ENCODE measurements at regions not wholly inside any gene's neighbourhood (a gene's known extent, or its start where the extent isn't known, plus 50 kb on each side); places are given as distances from the start of the nearest gene placed in this dataset.

DNA sequence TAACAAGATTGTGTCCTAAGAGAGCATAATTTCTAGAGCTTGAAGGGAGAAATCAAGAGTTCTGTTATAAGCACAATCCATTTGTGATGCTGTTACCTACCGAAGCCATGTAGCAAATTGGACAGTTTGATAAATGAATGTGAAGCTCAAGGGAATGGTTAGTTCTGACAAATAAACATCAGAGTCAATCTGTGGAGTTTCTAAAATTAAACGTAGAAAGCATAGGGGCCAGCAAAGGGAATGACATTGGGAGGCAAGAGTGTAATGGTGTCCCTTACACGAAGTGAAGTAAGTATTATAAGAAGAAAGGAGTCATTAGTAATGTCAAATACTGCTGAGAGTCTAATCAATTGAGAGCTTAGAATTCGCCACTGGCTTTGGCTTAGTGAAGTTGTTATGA, 200.2 kb upstream of the SLITRK1 start:
- Histone ChIP-seq H3K27me3 (replicated peaks in 1 of 4; ENCODE audit: control extremely low read depth in 1 of 4, control insufficient read depth in 3 of 4, insufficient read depth in 4 of 4, low read length in 3 of 4) (no peaks in the 10 kb centered on the region), H4K20me1 (ENCODE audit: control insufficient read depth, insufficient read depth, low read length, poor library complexity, severe bottlenecking) (no peaks in the 10 kb centered on the region), H3K27ac (ENCODE audit: low read length in 2 of 2) (no peak overlapping the region), H3K4me2 (replicated peaks; ENCODE audit: low read depth, low read length, poor library complexity, severe bottlenecking) (no peak overlapping the region), H3K4me1 (ENCODE audit: control insufficient read depth in 2 of 2, insufficient read depth in 2 of 2, low read length in 2 of 2) (no peaks in the 10 kb centered on the region), H2AFZ (ENCODE audit: insufficient read depth, low read depth, low read length, poor library complexity, severe bottlenecking) (no peak overlapping the region), H3K9ac (ENCODE audit: low read length) (no peak overlapping the region), H3K4me3 (ENCODE audit: control extremely low read depth in 1 of 5, extremely low read depth in 1 of 5, insufficient read depth in 1 of 5, low read depth in 2 of 5, low read length in 4 of 5) (no peak overlapping the region), H3K9me3 (ENCODE audit: control extremely low read depth in 1 of 3, control insufficient read depth in 2 of 3, insufficient read depth in 1 of 3, low read length in 2 of 3) (peaks cover 0 to 12% (median 0%) of the 10 kb centered on the region in 3 donors), H3K36me3 (replicated peaks in 1 of 2; ENCODE audit: control extremely low read depth in 1 of 2, control insufficient read depth in 1 of 2, extremely low read depth in 1 of 2, insufficient read depth in 2 of 2, low read length in 1 of 2) (no peaks in the 10 kb centered on the region), H3K79me2 (ENCODE audit: control insufficient read depth, insufficient read depth, low read length) (no peaks in the 10 kb centered on the region)
- ATAC-seq (ENCODE audit: low read depth) (no peak), DNase-seq (no peak)
- no peaks in the 10 kb centered on the region for H3K4me1 Mint-ChIP-seq
- H3K9me3 Mint-ChIP-seq (ENCODE audit: insufficient read depth), result no peaks in the 10 kb centered on the region
- TF ChIP-seq, protein P1, sequence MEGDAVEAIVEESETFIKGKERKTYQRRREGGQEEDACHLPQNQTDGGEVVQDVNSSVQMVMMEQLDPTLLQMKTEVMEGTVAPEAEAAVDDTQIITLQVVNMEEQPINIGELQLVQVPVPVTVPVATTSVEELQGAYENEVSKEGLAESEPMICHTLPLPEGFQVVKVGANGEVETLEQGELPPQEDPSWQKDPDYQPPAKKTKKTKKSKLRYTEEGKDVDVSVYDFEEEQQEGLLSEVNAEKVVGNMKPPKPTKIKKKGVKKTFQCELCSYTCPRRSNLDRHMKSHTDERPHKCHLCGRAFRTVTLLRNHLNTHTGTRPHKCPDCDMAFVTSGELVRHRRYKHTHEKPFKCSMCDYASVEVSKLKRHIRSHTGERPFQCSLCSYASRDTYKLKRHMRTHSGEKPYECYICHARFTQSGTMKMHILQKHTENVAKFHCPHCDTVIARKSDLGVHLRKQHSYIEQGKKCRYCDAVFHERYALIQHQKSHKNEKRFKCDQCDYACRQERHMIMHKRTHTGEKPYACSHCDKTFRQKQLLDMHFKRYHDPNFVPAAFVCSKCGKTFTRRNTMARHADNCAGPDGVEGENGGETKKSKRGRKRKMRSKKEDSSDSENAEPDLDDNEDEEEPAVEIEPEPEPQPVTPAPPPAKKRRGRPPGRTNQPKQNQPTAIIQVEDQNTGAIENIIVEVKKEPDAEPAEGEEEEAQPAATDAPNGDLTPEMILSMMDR (IDR thresholded peaks at IDR 0.05), result no peak
- TF ChIP-seq EZH2 (IDR thresholded peaks at IDR 0.05; ENCODE audit: borderline replicate concordance, insufficient read depth, low read depth, low read length, poor library complexity, severe bottlenecking), result no peak
- 85% methylated on average over 4 of the region's 4 CpGs for WGBS (ENCODE audit: insufficient coverage)
- H3K27me3 Mint-ChIP-seq, result no peaks in the 10 kb centered on the region
- ChIA-PET CTCF (no interaction called here), POLR2A (no interaction called here)
- H3K27ac Mint-ChIP-seq, result no peak overlapping the region
- intact Hi-C loops (cut with micrococcal nuclease), result no loop called here
- H3K4me3 Mint-ChIP-seq, result no peak overlapping the region

DNA sequence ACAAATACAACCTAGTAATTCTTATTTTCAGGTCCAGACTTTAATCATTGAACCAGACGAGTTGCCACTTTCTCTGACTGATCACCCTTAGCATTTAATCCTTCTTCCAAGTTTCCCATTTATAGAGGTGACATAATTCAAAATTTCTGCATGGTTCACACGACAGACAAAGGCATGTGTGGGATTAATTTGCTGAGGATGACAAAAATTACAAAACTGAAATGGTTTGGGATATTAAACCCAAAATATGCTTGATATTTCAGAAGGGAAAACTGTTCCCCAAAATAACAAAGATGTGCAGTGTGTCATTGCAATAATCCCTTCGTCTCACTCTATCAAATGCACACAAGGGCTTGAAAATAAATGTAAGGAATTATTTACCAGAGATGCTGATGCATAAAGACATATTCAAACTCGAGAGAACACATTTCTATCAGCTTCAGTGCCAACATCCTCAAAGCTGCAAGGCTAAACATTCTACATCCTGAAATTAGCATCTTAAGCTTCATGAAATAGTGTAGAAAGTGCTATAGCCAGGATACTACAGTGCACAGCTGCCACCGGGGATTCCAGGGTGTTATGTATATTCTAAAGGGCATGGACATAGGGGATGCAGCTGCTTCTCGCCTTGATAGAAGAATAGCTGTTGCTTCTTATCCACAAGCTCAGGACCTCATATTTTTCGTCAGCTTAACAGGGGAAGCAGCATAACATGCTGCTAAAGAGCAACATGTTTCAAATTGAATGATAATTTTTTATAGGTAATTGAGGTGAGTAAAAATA, 198.7 kb upstream of the SLITRK1 start:
- no peak overlapping the region for H2AFZ ChIP-seq (ENCODE audit: insufficient read depth, low read depth, low read length, poor library complexity, severe bottlenecking)
- Mint-ChIP-seq H3K27me3 (no peaks in the 10 kb centered on the region), H3K9me3 (ENCODE audit: insufficient read depth) (no peaks in the 10 kb centered on the region), H3K27ac (no peak overlapping the region), H3K4me1 (no peaks in the 10 kb centered on the region), H3K4me3 (no peak overlapping the region)
- peaks cover 0 to 6% (median 0%) of the 10 kb centered on the region in 3 donors for H3K9me3 ChIP-seq (ENCODE audit: control extremely low read depth in 1 of 3, control insufficient read depth in 2 of 3, insufficient read depth in 1 of 3, low read length in 2 of 3)
- no peaks in the 10 kb centered on the region for H3K27me3 ChIP-seq (replicated peaks in 1 of 4; ENCODE audit: control extremely low read depth in 1 of 4, control insufficient read depth in 3 of 4, insufficient read depth in 4 of 4, low read length in 3 of 4)
- no CpG with 5 or more reads among the region's 7 CpGs for WGBS (ENCODE audit: insufficient coverage)
- intact Hi-C loops (cut with micrococcal nuclease), result no loop called here
- no peak overlapping the region for H3K27ac ChIP-seq (ENCODE audit: low read length in 2 of 2)
- ATAC-seq (ENCODE audit: low read depth), result no peak
- POLR2A ChIA-PET, result no interaction called here
- CTCF ChIA-PET, result no interaction called here
- H3K4me1 ChIP-seq (ENCODE audit: control insufficient read depth in 2 of 2, insufficient read depth in 2 of 2, low read length in 2 of 2), result no peaks in the 10 kb centered on the region
- no peak overlapping the region for H3K4me2 ChIP-seq (replicated peaks; ENCODE audit: low read depth, low read length, poor library complexity, severe bottlenecking)
- H4K20me1 ChIP-seq (ENCODE audit: control insufficient read depth, insufficient read depth, low read length, poor library complexity, severe bottlenecking), result no peaks in the 10 kb centered on the region
- no peak overlapping the region for H3K9ac ChIP-seq (ENCODE audit: low read length)
- TF ChIP-seq, protein P1 (IDR thresholded peaks at IDR 0.05), result no peak
- no peak for TF ChIP-seq EZH2 (IDR thresholded peaks at IDR 0.05; ENCODE audit: borderline replicate concordance, insufficient read depth, low read depth, low read length, poor library complexity, severe bottlenecking)
- no peaks in the 10 kb centered on the region for H3K79me2 ChIP-seq (ENCODE audit: control insufficient read depth, insufficient read depth, low read length)
- no peak overlapping the region for H3K4me3 ChIP-seq (ENCODE audit: control extremely low read depth in 1 of 5, extremely low read depth in 1 of 5, insufficient read depth in 1 of 5, low read depth in 2 of 5, low read length in 4 of 5)
- H3K36me3 ChIP-seq (replicated peaks in 1 of 2; ENCODE audit: control extremely low read depth in 1 of 2, control insufficient read depth in 1 of 2, extremely low read depth in 1 of 2, insufficient read depth in 2 of 2, low read length in 1 of 2), result no peaks in the 10 kb centered on the region
- no peak for DNase-seq

Data from B cell (primary cell).